DOHH2 (cell line): ENCODE measurements at regions not wholly inside any gene's neighbourhood (a gene's known extent, or its start where the extent isn't known, plus 50 kb on each side); places are given as distances from the start of the nearest gene placed in this dataset.

Experiments
- H3F3A ChIP-seq: fragments of 200-600 bp; sonication (generic), shearing (Covaris generic); 2 replicates; pipeline ENCODE4 v1.6.0; 2016; ENCODE audit warnings: antibody characterized with exemption, mild to moderate bottlenecking; ENCODE audit not compliant: control insufficient read depth, insufficient read depth
- H3K27ac ChIP-seq: fragments of 200-600 bp; sonication (generic); 2 replicates; pipeline ENCODE4 v1.5.1; 2014; ENCODE audit warnings: low read depth, mild to moderate bottlenecking, low read length, moderate library complexity
- H3K27me3 ChIP-seq: fragments of 200-600 bp; sonication (generic); 2 replicates; pipeline ENCODE4 v1.6.1; 2014; ENCODE audit warnings: mild to moderate bottlenecking, low read length, mixed read lengths; ENCODE audit not compliant: control insufficient read depth
- H3K36me3 ChIP-seq: fragments of 200-600 bp; sonication (generic); 2 replicates; pipeline ENCODE4 v1.6.1; 2014; ENCODE audit warnings: mild to moderate bottlenecking, low read length, moderate library complexity, mixed read lengths; ENCODE audit not compliant: control insufficient read depth
- H3K4me1 ChIP-seq: fragments of 200-600 bp; sonication (generic); 2 replicates; pipeline ENCODE4 v1.6.1; 2014; ENCODE audit warnings: mild to moderate bottlenecking, low read length, mixed read lengths; ENCODE audit not compliant: control insufficient read depth
- H3K4me2 ChIP-seq: fragments of 200-600 bp; sonication (generic); 2 replicates; pipeline ENCODE4 v1.6.0; 2014; ENCODE audit warnings: mild to moderate bottlenecking, low read length, moderate library complexity
- H3K4me3 ChIP-seq: fragments of 200-600 bp; sonication (generic); 2 replicates; pipeline ENCODE4 v1.5.1; 2014; ENCODE audit warnings: mild to moderate bottlenecking, low read length, mixed read lengths
- H3K79me2 ChIP-seq: fragments of 200-600 bp; sonication (generic); 2 replicates; pipeline ENCODE4 v1.6.1; 2014; ENCODE audit warnings: mild to moderate bottlenecking, low read length, mixed read lengths; ENCODE audit not compliant: control insufficient read depth
- H3K9me2 ChIP-seq: fragments of 200-600 bp; sonication (generic); replicated peaks from 2 replicates; pipeline ENCODE4 v1.6.1; 2014; ENCODE audit warnings: mild to moderate bottlenecking, low read length, mixed read lengths; ENCODE audit not compliant: control insufficient read depth
- H3K9me3 ChIP-seq: fragments of 200-600 bp; sonication (generic); 2 replicates; pipeline ENCODE4 v1.6.1; 2014; ENCODE audit warnings: antibody characterized with exemption, low read length, mixed read lengths; ENCODE audit not compliant: control insufficient read depth, insufficient read depth
- H4K20me1 ChIP-seq: fragments of 200-600 bp; sonication (generic); 2 replicates; pipeline ENCODE4 v1.6.0; 2014; ENCODE audit warnings: low read depth, mild to moderate bottlenecking, antibody characterized with exemption, low read length, moderate library complexity; ENCODE audit not compliant: control insufficient read depth, insufficient read depth
- CTCF ChIP-seq: fragments of 200-600 bp; sonication (generic); IDR thresholded peaks from one replicate; pipeline ENCODE4 v1.5.1; 2014; ENCODE audit warnings: antibody characterized with exemption, mild to moderate bottlenecking, low read depth, low read length; ENCODE audit not compliant: poor library complexity, severe bottlenecking
- EZH2phosphoT487 ChIP-seq: fragments of 200-600 bp; sonication (generic); IDR thresholded peaks from 2 replicates; pipeline ENCODE4 v1.6.1; 2017; ENCODE audit warnings: borderline replicate concordance, mild to moderate bottlenecking, antibody characterized with exemption, low read length, moderate library complexity, mixed read lengths

- Histone ChIP-seq H3K27me3 (no peaks in the 10 kb centered on the region), H3K9me3 (no peaks in the 10 kb centered on the region), H4K20me1 (no peaks in the 10 kb centered on the region), H3K4me3 (no peak overlapping the region), H3K9me2 (no peaks in the 10 kb centered on the region), H3K36me3 (no peaks in the 10 kb centered on the region), H3K79me2 (no peaks in the 10 kb centered on the region), H3K4me2 (no peak overlapping the region), H3F3A (no peaks in the 10 kb centered on the region), H3K4me1 (no peaks in the 10 kb centered on the region), H3K27ac (no peak overlapping the region)
- TF ChIP-seq EZH2phosphoT487 (no peak), CTCF (no peak)
These were observed 361.2 kb upstream of the HNRNPA3 start for GRCh38 chr2:176851200-176851888.

- Histone ChIP-seq H3K27me3 (no peaks in the 10 kb centered on the region), H3K27ac (no peak overlapping the region), H3K4me2 (no peak overlapping the region), H3F3A (no peaks in the 10 kb centered on the region), H4K20me1 (no peaks in the 10 kb centered on the region), H3K9me2 (no peaks in the 10 kb centered on the region), H3K4me3 (no peak overlapping the region), H3K36me3 (no peaks in the 10 kb centered on the region), H3K9me3 (no peaks in the 10 kb centered on the region), H3K79me2 (no peaks in the 10 kb centered on the region), H3K4me1 (no peaks in the 10 kb centered on the region)
- TF ChIP-seq CTCF (no peak), EZH2phosphoT487 (no peak)
These were observed 360.6 kb upstream of the HNRNPA3 start for GRCh38 chr2:176851889-176852483.

- H3K4me3 ChIP-seq = no peak overlapping the region
- TF ChIP-seq CTCF = no peak
- no peak for TF ChIP-seq EZH2phosphoT487
- H3K79me2 ChIP-seq = no peaks in the 10 kb centered on the region
- no peaks in the 10 kb centered on the region for H3F3A ChIP-seq
- H3K27ac ChIP-seq = no peak overlapping the region
- no peaks in the 10 kb centered on the region for H3K36me3 ChIP-seq
- no peaks in the 10 kb centered on the region for H3K9me2 ChIP-seq
- no peaks in the 10 kb centered on the region for H3K27me3 ChIP-seq
- H4K20me1 ChIP-seq = no peaks in the 10 kb centered on the region
- no peaks in the 10 kb centered on the region for H3K4me1 ChIP-seq
- no peak overlapping the region for H3K4me2 ChIP-seq
- H3K9me3 ChIP-seq = no peaks in the 10 kb centered on the region
These were observed 359.9 kb upstream of the HNRNPA3 start for GRCh38 chr2:176852667-176853066.
